ENCODE measurements at regions not wholly inside any gene's neighbourhood (a gene's known extent, or its start where the extent isn't known, plus 50 kb on each side); places are given as distances from the start of the nearest gene placed in this dataset.

DNA sequence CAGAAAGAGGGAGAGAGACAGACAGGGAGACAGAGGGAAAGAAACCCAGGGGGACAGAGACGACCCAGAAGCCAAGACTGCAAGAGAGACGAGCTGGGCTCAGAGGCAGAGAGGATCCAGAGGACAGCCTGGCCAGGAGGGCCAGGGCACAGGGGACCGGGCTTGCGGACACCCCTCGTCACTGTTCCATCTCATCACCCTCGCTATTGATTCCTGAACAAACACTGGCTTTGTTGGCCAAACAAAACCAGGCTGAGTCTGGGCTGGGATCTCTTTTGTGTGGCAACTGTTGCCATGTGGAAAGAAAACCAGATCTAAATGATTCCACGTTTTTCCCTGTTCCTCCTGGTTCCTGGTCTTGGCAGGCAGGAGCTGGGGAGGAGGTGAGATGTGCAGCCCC, 339.4 kb downstream of the MN1 start:
- CTCF ChIA-PET: no interaction called here
- Mint-ChIP-seq H3K4me1 (ENCODE audit: low read depth) (no peaks in the 10 kb centered on the region), H3K4me3 (no peak overlapping the region), H3K36me3 (ENCODE audit: low read depth) (no peaks in the 10 kb centered on the region), H3K27me3 (ENCODE audit: low read depth) (peaks cover 8% of the 10 kb centered on the region), H3K27ac (no peak overlapping the region), H3K9me3 (peaks cover 3% of the 10 kb centered on the region)
- intact Hi-C loops (cut with micrococcal nuclease): no loop called here
- DNase-seq: no peak

DNA sequence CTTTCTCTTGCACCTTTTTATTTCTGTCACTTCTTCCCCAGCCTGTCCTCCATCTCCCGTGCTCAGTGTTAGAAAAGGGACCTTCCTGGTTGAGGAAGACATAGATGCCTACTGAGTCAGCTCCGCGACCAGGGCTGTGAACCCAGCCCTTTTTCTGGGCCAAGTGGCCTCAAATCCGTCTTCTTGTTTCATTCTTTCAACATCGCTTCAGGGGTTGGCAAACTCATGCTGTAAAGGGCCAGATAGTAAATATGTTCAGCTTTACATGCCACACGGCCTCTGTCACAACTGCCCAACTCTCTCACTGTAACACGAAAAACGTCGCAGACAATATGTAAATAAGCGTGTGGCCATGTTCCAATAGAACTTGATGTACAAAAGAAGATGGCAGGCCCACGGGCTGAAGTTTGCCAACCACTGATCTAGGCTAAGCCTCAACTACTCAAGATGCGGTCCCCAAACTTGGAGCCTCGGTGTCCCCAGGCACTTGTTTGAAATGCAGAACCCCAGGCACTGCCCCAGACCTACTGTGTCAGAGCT, 338.4 kb downstream of the MN1 start:
- H3K9me3 Mint-ChIP-seq: peaks cover 3% of the 10 kb centered on the region
- no peak overlapping the region for H3K27ac Mint-ChIP-seq
- CTCF ChIA-PET: no interaction called here
- H3K4me1 Mint-ChIP-seq (ENCODE audit: low read depth): no peaks in the 10 kb centered on the region
- intact Hi-C loops (cut with micrococcal nuclease): no loop called here
- no peak for DNase-seq
- no peaks in the 10 kb centered on the region for H3K36me3 Mint-ChIP-seq (ENCODE audit: low read depth)
- H3K4me3 Mint-ChIP-seq: no peak overlapping the region
- peaks cover 6% of the 10 kb centered on the region for H3K27me3 Mint-ChIP-seq (ENCODE audit: low read depth)

DNA sequence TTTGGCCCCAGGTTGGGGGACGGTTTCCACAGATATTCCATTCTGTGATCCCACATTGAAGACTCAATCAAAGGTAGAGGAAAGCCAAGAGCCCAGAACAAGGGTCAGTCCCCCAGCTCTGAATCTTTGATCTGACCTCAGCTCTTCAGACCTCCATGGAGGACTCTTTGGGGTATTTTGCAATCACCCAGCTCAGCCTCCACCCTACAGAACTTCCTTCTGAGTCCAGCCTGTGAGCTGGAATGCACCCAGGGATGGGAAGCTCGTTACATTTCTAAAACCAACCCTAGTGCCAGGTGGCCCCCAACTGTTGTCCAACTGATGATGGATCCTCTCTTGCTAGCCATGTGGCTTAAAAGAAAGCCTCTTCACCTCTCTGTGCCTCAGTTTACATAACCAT, 335.3 kb downstream of the MN1 start:
- Mint-ChIP-seq H3K4me3 (no peak overlapping the region), H3K27me3 (ENCODE audit: low read depth) (peaks cover 6% of the 10 kb centered on the region), H3K9me3 (peaks cover 2% of the 10 kb centered on the region), H3K36me3 (ENCODE audit: low read depth) (no peaks in the 10 kb centered on the region), H3K4me1 (ENCODE audit: low read depth) (no peaks in the 10 kb centered on the region), H3K27ac (no peak overlapping the region)
- no peak for DNase-seq
- intact Hi-C loops (cut with micrococcal nuclease): no loop called here
- CTCF ChIA-PET: no interaction called here

DNA sequence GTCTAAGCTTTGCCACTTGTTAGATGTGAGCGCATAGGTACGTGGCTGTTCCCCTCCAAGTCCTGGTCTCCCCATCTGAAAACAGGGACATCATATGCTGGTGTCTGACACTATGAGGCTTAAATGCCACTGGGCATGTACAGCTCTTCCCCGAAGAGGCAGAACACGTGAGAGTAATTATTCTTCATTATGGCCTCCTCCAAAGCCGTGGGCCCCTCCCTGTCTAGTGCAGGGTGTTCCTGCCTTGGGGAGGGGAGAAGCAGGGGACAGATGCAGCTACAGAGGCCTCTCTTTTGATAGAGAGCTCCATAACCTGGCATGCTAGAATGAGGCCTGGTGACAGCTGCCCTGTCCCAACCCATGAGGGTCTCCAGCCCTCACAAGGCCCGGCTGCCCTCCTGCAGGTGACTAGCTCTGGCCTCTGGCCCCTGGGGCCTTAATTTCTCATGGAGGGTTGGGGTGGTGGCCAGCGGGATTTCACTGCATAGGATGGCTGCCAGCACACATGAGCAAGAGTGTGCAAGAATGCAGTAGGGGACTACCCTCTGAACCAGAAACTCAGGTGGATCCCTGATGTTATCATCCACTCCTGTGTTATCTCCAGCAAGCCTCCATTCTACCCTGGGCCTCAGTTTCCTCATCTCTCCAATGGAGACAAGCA, 334.6 kb downstream of the MN1 start:
- Mint-ChIP-seq H3K27ac (no peak overlapping the region), H3K4me1 (ENCODE audit: low read depth) (no peaks in the 10 kb centered on the region), H3K4me3 (no peak overlapping the region), H3K9me3 (peaks cover 2% of the 10 kb centered on the region), H3K36me3 (ENCODE audit: low read depth) (no peaks in the 10 kb centered on the region), H3K27me3 (ENCODE audit: low read depth) (peaks cover 4% of the 10 kb centered on the region)
- CTCF ChIA-PET: no interaction called here
- intact Hi-C loops (cut with micrococcal nuclease): no loop called here
- no peak for DNase-seq

GRCh38 chr22:27467711-27468110, 333.8 kb downstream of the MN1 start:
- no peaks in the 10 kb centered on the region for H3K36me3 Mint-ChIP-seq (ENCODE audit: low read depth)
- peaks cover 2% of the 10 kb centered on the region for H3K9me3 Mint-ChIP-seq
- no peak for DNase-seq
- intact Hi-C loops (cut with micrococcal nuclease): no loop called here
- CTCF ChIA-PET: interaction anchor here (0.7 kb wide), 2 partner anchors 160 to 188 kb away, joined by 3 read pairs; no protein-coding TSS in a partner anchor
- H3K27me3 Mint-ChIP-seq (ENCODE audit: low read depth): peaks cover 2% of the 10 kb centered on the region
- H3K4me1 Mint-ChIP-seq (ENCODE audit: low read depth): no peaks in the 10 kb centered on the region
- H3K27ac Mint-ChIP-seq: no peak overlapping the region
- no peak overlapping the region for H3K4me3 Mint-ChIP-seq

GRCh38 chr22:27468712-27469111, 332.8 kb downstream of the MN1 start:
- no peak overlapping the region for H3K27ac Mint-ChIP-seq
- CTCF ChIA-PET: no interaction called here
- no peak overlapping the region for H3K4me3 Mint-ChIP-seq
- intact Hi-C loops (cut with micrococcal nuclease): no loop called here
- no peak for DNase-seq
- H3K9me3 Mint-ChIP-seq: no peaks in the 10 kb centered on the region
- peaks cover 2% of the 10 kb centered on the region for H3K27me3 Mint-ChIP-seq (ENCODE audit: low read depth)
- no peaks in the 10 kb centered on the region for H3K4me1 Mint-ChIP-seq (ENCODE audit: low read depth)
- H3K36me3 Mint-ChIP-seq (ENCODE audit: low read depth): no peaks in the 10 kb centered on the region

DNA sequence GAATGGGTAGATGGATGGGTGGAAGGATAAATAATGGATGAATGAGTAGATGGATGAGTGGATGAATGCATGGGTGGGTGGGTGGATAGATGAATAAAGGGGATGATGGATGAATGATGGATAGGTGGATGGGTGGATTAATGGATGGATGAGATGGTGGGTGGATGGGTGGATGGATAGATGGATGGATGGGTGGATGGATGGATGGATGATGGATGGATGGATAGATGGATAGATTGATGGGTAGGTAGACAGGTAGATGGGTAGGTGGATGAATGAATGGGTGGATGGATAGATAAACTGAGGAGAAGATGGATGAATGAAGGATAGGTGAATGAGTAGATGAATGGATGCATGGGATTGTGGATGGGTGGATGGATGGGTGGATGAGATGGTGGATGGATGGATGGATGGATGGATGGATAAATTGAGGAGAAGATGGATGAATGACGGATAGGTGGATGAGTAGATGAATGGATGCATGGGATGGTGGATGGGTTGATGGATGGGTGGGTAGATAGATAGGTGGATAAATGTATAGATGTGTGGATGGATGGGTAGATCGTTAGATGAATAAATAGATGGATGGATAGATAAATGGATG, 331.3 kb downstream of the MN1 start:
- intact Hi-C loops (cut with micrococcal nuclease): no loop called here
- Mint-ChIP-seq H3K36me3 (ENCODE audit: low read depth) (no peaks in the 10 kb centered on the region), H3K9me3 (no peaks in the 10 kb centered on the region), H3K4me3 (no peak overlapping the region), H3K27ac (no peak overlapping the region), H3K27me3 (ENCODE audit: low read depth) (no peaks in the 10 kb centered on the region), H3K4me1 (ENCODE audit: low read depth) (no peaks in the 10 kb centered on the region)
- CTCF ChIA-PET: no interaction called here
- no peak for DNase-seq

DNA sequence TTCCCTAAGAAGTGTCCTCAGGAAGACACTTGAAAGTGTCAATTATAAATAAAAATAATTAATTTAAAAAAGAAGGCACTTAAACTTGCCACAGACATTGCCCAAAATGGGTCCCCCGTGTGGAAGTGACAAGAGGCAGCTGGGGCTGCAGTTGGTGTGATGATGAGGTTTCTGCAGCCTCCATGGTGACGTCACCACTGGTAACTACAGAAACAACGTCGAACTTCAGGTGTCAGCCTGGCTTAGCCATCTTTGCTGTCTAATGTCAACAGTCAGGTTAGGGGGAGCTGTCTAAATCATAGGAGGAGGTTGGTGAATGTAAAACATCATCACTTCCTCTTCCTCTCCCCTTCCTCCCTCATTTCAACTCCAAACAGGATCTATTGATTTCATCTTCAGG, 328.6 kb downstream of the MN1 start:
- Mint-ChIP-seq H3K4me1 (ENCODE audit: low read depth) (no peaks in the 10 kb centered on the region), H3K27ac (no peak overlapping the region), H3K9me3 (no peaks in the 10 kb centered on the region), H3K27me3 (ENCODE audit: low read depth) (no peaks in the 10 kb centered on the region), H3K36me3 (ENCODE audit: low read depth) (no peaks in the 10 kb centered on the region), H3K4me3 (no peak overlapping the region)
- DNase-seq: no peak
- intact Hi-C loops (cut with micrococcal nuclease): no loop called here
- CTCF ChIA-PET: interaction anchor here (0.6 kb wide), 1 partner anchor 374 kb away, joined by 3 read pairs; no protein-coding TSS in a partner anchor

- Mint-ChIP-seq H3K4me1 (ENCODE audit: low read depth) (no peaks in the 10 kb centered on the region), H3K36me3 (ENCODE audit: low read depth) (no peaks in the 10 kb centered on the region), H3K9me3 (no peaks in the 10 kb centered on the region), H3K27ac (no peak overlapping the region), H3K4me3 (no peak overlapping the region), H3K27me3 (ENCODE audit: low read depth) (no peaks in the 10 kb centered on the region)
- no peak for DNase-seq
- CTCF ChIA-PET: interaction anchor here (0.6 kb wide), 1 partner anchor 374 kb away, joined by 3 read pairs; no protein-coding TSS in a partner anchor
- intact Hi-C loops (cut with micrococcal nuclease): no loop called here
Measured at GRCh38 chr22:27473533-27473932, 328.0 kb downstream of the MN1 start.

- Mint-ChIP-seq H3K36me3 (ENCODE audit: low read depth) (no peaks in the 10 kb centered on the region), H3K27ac (no peak overlapping the region), H3K4me1 (ENCODE audit: low read depth) (no peaks in the 10 kb centered on the region), H3K9me3 (no peaks in the 10 kb centered on the region), H3K4me3 (no peak overlapping the region), H3K27me3 (ENCODE audit: low read depth) (no peaks in the 10 kb centered on the region)
- intact Hi-C loops (cut with micrococcal nuclease): no loop called here
- CTCF ChIA-PET: no interaction called here
- no peak for DNase-seq
Measured at GRCh38 chr22:27474112-27474571, 327.4 kb downstream of the MN1 start.

DNA sequence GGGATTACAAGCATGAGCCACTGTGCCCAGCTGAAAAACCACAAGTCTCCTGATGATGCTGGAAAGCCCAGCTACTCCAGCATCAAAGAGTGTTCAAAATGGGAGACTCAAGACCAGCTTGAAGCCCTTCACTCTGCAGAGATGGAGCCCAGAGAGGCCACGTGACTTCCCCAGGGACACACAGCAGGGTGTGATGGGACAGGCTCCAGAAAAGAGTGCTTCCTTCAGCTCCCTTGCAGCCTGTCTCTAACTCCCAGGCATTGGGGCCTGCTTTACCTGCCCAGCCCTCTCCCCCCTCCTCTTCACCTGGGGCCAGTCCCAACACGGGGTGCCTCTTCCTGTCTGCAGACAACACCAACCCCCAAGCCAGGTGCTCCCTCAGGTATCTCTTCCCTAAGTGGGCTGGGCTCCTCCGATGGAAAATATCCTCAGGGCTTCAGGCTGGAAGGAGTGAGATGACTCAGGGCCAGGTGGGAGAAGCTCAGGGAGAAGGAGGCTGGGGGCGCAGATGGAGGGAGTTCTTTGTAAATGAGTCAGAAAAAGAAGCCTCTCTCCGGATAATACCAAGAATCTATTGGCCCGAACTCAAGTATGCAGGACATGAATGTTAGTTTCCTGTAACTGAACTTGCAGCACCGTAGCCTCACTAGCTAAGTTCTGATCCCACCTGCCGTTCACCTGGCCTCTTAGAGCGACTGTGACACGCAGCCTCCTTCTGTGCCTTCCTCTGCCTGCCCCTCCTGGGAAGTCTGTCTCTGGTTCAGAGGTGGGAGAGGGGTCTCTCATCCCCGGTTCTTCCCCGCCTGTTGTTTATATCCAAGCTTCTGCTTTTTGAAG, 326.6 kb downstream of the MN1 start:
- CTCF ChIA-PET: no interaction called here
- Mint-ChIP-seq H3K27me3 (ENCODE audit: low read depth) (no peaks in the 10 kb centered on the region), H3K4me3 (no peak overlapping the region), H3K4me1 (ENCODE audit: low read depth) (no peaks in the 10 kb centered on the region), H3K9me3 (no peaks in the 10 kb centered on the region), H3K27ac (no peak overlapping the region), H3K36me3 (ENCODE audit: low read depth) (no peaks in the 10 kb centered on the region)
- DNase-seq: no peak
- intact Hi-C loops (cut with micrococcal nuclease): no loop called here

- no peak for DNase-seq
- no peaks in the 10 kb centered on the region for H3K27me3 Mint-ChIP-seq (ENCODE audit: low read depth)
- CTCF ChIA-PET: no interaction called here
- H3K36me3 Mint-ChIP-seq (ENCODE audit: low read depth): no peaks in the 10 kb centered on the region
- H3K9me3 Mint-ChIP-seq: no peaks in the 10 kb centered on the region
- H3K4me3 Mint-ChIP-seq: no peak overlapping the region
- intact Hi-C loops (cut with micrococcal nuclease): no loop called here
- H3K4me1 Mint-ChIP-seq (ENCODE audit: low read depth): no peaks in the 10 kb centered on the region
- H3K27ac Mint-ChIP-seq: no peak overlapping the region
Measured at GRCh38 chr22:27475548-27475897, 326.0 kb downstream of the MN1 start.
